ENCODE measurements at regions not wholly inside any gene's neighbourhood (a gene's known extent, or its start where the extent isn't known, plus 50 kb on each side); places are given as distances from the start of the nearest gene placed in this dataset.

- no peaks in the 10 kb centered on the region for H3K4me1 ChIP-seq (replicated peaks in 1 of 2; ENCODE audit: control insufficient read depth in 2 of 2, insufficient read depth in 2 of 2, low read length in 2 of 2)
- no peaks in the 10 kb centered on the region for H3K9me3 ChIP-seq (replicated peaks; ENCODE audit: control insufficient read depth, insufficient read depth, low read depth, low read length)
- no peaks in the 10 kb centered on the region for H4K20me1 ChIP-seq (replicated peaks; ENCODE audit: control insufficient read depth, insufficient read depth, low read length)
- FAIRE-seq = no peak
- ATAC-seq = no peak
- no peaks in the 10 kb centered on the region for H3K36me3 ChIP-seq (ENCODE audit: control insufficient read depth, insufficient read depth, low read length)
- no peak overlapping the region for H3K4me2 ChIP-seq (ENCODE audit: insufficient read depth, low read length)
- intact Hi-C loops (cut with micrococcal nuclease) (no loop called here), in situ Hi-C loops (cut with MboI) (loop anchor here (25.0 kb wide), 1 partner anchor 857 kb away; no protein-coding TSS in a partner anchor)
- TF ChIP-seq NR3C1 (CRISPR knock-in tag; IDR thresholded peaks at IDR 0.05) = no peak
- TF ChIP-seq MAFF (IDR thresholded peaks at IDR 0.05; ENCODE audit: low read length) = no peak
- BruUV-seq (replicated peaks) = no TSS peak
- no peak overlapping the region for H3K4me3 ChIP-seq
- no peak for DNase-seq (ENCODE audit: extremely low read depth in 1 of 4, low spot score in 3 of 4)
- ChIA-PET CTCF (ENCODE audit: low intra/inter-chr PET ratio) (no interaction called here), POLR2A (no interaction called here)
- no peaks in the 10 kb centered on the region for H3K79me2 ChIP-seq (ENCODE audit: control insufficient read depth, insufficient read depth, low read length)
- no peaks in the 10 kb centered on the region for H3K9me1 ChIP-seq (ENCODE audit: control insufficient read depth, insufficient read depth, low read length)
- no peak overlapping the region for H2AFZ ChIP-seq (ENCODE audit: low read depth, low read length)
- no peaks in the 10 kb centered on the region for H3K27me3 ChIP-seq (ENCODE audit: control insufficient read depth in 2 of 2, insufficient read depth in 2 of 2, low read length in 2 of 2)
- H3K27ac ChIP-seq (ENCODE audit: extremely low read depth, low read depth, low read length) = no peak overlapping the region
- no peak overlapping the region for H3K9ac ChIP-seq (ENCODE audit: insufficient read depth in 1 of 2, low read depth in 2 of 2, low read length in 2 of 2)
- 2% methylated on average over 3 of the region's 3 CpGs for WGBS (ENCODE audit: insufficient coverage, low coverage, missing lambda C conversion rate)
These were observed 72.7 kb upstream of the DCLK2 start for GRCh38 chr4:150005537-150005936.

GRCh38 chr4:150006197-150006596, 72.0 kb upstream of the DCLK2 start:
- H3K27ac ChIP-seq (ENCODE audit: extremely low read depth, low read depth, low read length) = no peak overlapping the region
- H2AFZ ChIP-seq (ENCODE audit: low read depth, low read length) = no peak overlapping the region
- no peaks in the 10 kb centered on the region for H3K4me1 ChIP-seq (replicated peaks in 1 of 2; ENCODE audit: control insufficient read depth in 2 of 2, insufficient read depth in 2 of 2, low read length in 2 of 2)
- intact Hi-C loops (cut with micrococcal nuclease) (no loop called here), in situ Hi-C loops (cut with MboI) (loop anchor here (25.0 kb wide), 1 partner anchor 856 kb away; no protein-coding TSS in a partner anchor)
- FAIRE-seq (no peak), DNase-seq (ENCODE audit: extremely low read depth in 1 of 4, low spot score in 3 of 4) (no peak), ATAC-seq (no peak)
- WGBS (ENCODE audit: insufficient coverage, low coverage, missing lambda C conversion rate) = 0% methylated on average over 2 of the region's 2 CpGs
- no peak overlapping the region for H3K4me2 ChIP-seq (ENCODE audit: insufficient read depth, low read length)
- BruUV-seq (replicated peaks) = no TSS peak
- ChIA-PET POLR2A (no interaction called here), CTCF (ENCODE audit: low intra/inter-chr PET ratio) (no interaction called here)
- H3K79me2 ChIP-seq (ENCODE audit: control insufficient read depth, insufficient read depth, low read length) = no peaks in the 10 kb centered on the region
- no peaks in the 10 kb centered on the region for H3K9me3 ChIP-seq (replicated peaks; ENCODE audit: control insufficient read depth, insufficient read depth, low read depth, low read length)
- H3K9ac ChIP-seq (ENCODE audit: insufficient read depth in 1 of 2, low read depth in 2 of 2, low read length in 2 of 2) = no peak overlapping the region
- no peaks in the 10 kb centered on the region for H3K27me3 ChIP-seq (ENCODE audit: control insufficient read depth in 2 of 2, insufficient read depth in 2 of 2, low read length in 2 of 2)
- H3K9me1 ChIP-seq (ENCODE audit: control insufficient read depth, insufficient read depth, low read length) = no peaks in the 10 kb centered on the region
- H4K20me1 ChIP-seq (replicated peaks; ENCODE audit: control insufficient read depth, insufficient read depth, low read length) = no peaks in the 10 kb centered on the region
- no peak overlapping the region for H3K4me3 ChIP-seq
- no peaks in the 10 kb centered on the region for H3K36me3 ChIP-seq (ENCODE audit: control insufficient read depth, insufficient read depth, low read length)
- TF ChIP-seq ZNF232 (CRISPR knock-in tag; IDR thresholded peaks at IDR 0.05) (no peak), ZNF253 (CRISPR knock-in tag; conservative IDR thresholded peaks at IDR 0.05) (no peak), ZNF239 (CRISPR knock-in tag; IDR thresholded peaks at IDR 0.05) (no peak), HNRNPL (IDR thresholded peaks at IDR 0.05; ENCODE audit: low read depth, low read length) (no peak), MITF (IDR thresholded peaks at IDR 0.05) (no peak), DPF2 (IDR thresholded peaks at IDR 0.05) (no peak)

All from K562 (cell line).